ENCODE measurements at regions not wholly inside any gene's neighbourhood (a gene's known extent, or its start where the extent isn't known, plus 50 kb on each side); places are given as distances from the start of the nearest gene placed in this dataset.

GRCh38 chr6:98566126-98566525 lies 268.2 kb upstream of the POU3F2 start:
- TF ChIP-seq POLR2A (IDR thresholded peaks at IDR 0.05; ENCODE audit: low read length) = no peak
- no peak for TF ChIP-seq GATA1 (IDR thresholded peaks at IDR 0.05; ENCODE audit: low read depth, low read length)
